Neural progenitor cell (in vitro differentiated cells): ENCODE measurements at regions not wholly inside any gene's neighbourhood (a gene's known extent, or its start where the extent isn't known, plus 50 kb on each side); places are given as distances from the start of the nearest gene placed in this dataset.

Source experiments
- DNase-seq: peaks from one replicate; pipeline ENCODE4 v3.0.0-alpha.2; 2016; ENCODE audit warnings: low spot score
- H2AFZ ChIP-seq: fragments of 200-600 bp; sonication (generic); replicated peaks from 2 replicates; pipeline ENCODE4 v1.6.1; 2016; ENCODE audit warnings: antibody characterized with exemption
- H3F3A ChIP-seq: fragments of 200-600 bp; sonication (generic); 2 replicates; pipeline ENCODE4 v1.6.1; 2016; ENCODE audit warnings: antibody characterized with exemption, low read depth
- H3K27ac ChIP-seq: fragments of 200-600 bp; sonication (generic); 2 replicates; pipeline ENCODE4 v1.5.1; 2016; ENCODE audit warnings: mild to moderate bottlenecking
- H3K27me3 ChIP-seq: fragments of 200-600 bp; sonication (generic); 2 replicates; pipeline ENCODE4 v1.6.1; 2016; ENCODE audit warnings: mild to moderate bottlenecking, moderate library complexity
- H3K36me3 ChIP-seq: fragments of 200-600 bp; sonication (generic); 2 replicates; pipeline ENCODE4 v1.5.1; 2016
- H3K4me1 ChIP-seq: fragments of 200-600 bp; sonication (generic); 2 replicates; pipeline ENCODE4 v1.6.1; 2016; ENCODE audit warnings: mixed run types
- H3K4me2 ChIP-seq: fragments of 200-600 bp; sonication (generic); 2 replicates; pipeline ENCODE4 v1.6.1; 2016
- H3K4me3 ChIP-seq: fragments of 200-600 bp; sonication (generic); 2 replicates; pipeline ENCODE4 v1.5.1; 2016
- H3K79me2 ChIP-seq: fragments of 200-600 bp; sonication (generic); 2 replicates; pipeline ENCODE4 v1.6.1; 2016; ENCODE audit warnings: low read depth
- H3K9ac ChIP-seq: fragments of 200-600 bp; sonication (generic); 2 replicates; pipeline ENCODE4 v1.6.1; 2016
- H3K9me3 ChIP-seq: fragments of 200-600 bp; sonication (generic); 2 replicates; pipeline ENCODE4 v1.5.1; 2016; ENCODE audit warnings: low read depth
- H4K20me1 ChIP-seq: fragments of 200-600 bp; sonication (generic); 2 replicates; pipeline ENCODE4 v1.6.1; 2016; ENCODE audit warnings: low read depth
- H3K27ac Mint-ChIP-seq: 3 replicates; pipeline ENCODE4 v1.8.0; 2021; ENCODE audit warnings: mixed read lengths
- H3K27me3 Mint-ChIP-seq: 2 replicates; pipeline ENCODE4 v1.8.0; 2022; ENCODE audit warnings: low read depth, mild to moderate bottlenecking, inconsistent platforms, moderate library complexity, mixed read lengths; ENCODE audit not compliant: insufficient read depth
- H3K36me3 Mint-ChIP-seq: 3 replicates; pipeline ENCODE4 v1.8.0; 2021; ENCODE audit warnings: mixed read lengths
- H3K4me1 Mint-ChIP-seq: 3 replicates; pipeline ENCODE4 v1.8.0; 2021; ENCODE audit warnings: mixed read lengths
- H3K4me3 Mint-ChIP-seq: 3 replicates; pipeline ENCODE4 v1.8.0; 2021; ENCODE audit warnings: mild to moderate bottlenecking, moderate library complexity, mixed read lengths
- H3K9me3 Mint-ChIP-seq: 3 replicates; pipeline ENCODE4 v1.8.0; 2020; ENCODE audit warnings: mixed read lengths
- CTCF ChIP-seq: fragments of 200-600 bp; sonication (generic); IDR thresholded peaks from 2 replicates; pipeline ENCODE4 v1.5.1; 2017; ENCODE audit warnings: antibody characterized with exemption, mild to moderate bottlenecking
- EZH2 ChIP-seq: fragments of 200-600 bp; sonication (generic); IDR thresholded peaks from 2 replicates; pipeline ENCODE4 v1.6.1; 2017; ENCODE audit warnings: antibody characterized with exemption, mild to moderate bottlenecking, moderate library complexity
- EZH2phosphoT487 ChIP-seq: fragments of 200-600 bp; sonication (generic); IDR thresholded peaks from 2 replicates; pipeline ENCODE4 v1.6.1; 2017; ENCODE audit warnings: antibody characterized with exemption

GRCh38 chr16:13835935-13836730, 83.8 kb upstream of the ERCC4 start:
- Histone ChIP-seq H3K9ac (no peak overlapping the region), H3K27ac (no peak overlapping the region), H3K27me3 (no peaks in the 10 kb centered on the region), H3K79me2 (no peaks in the 10 kb centered on the region), H2AFZ (no peak overlapping the region), H3K4me3 (no peak overlapping the region), H4K20me1 (no peaks in the 10 kb centered on the region), H3K36me3 (no peaks in the 10 kb centered on the region), H3K9me3 (no peaks in the 10 kb centered on the region), H3K4me1 (no peaks in the 10 kb centered on the region), H3K4me2 (no peak overlapping the region), H3F3A (no peaks in the 10 kb centered on the region)
- Mint-ChIP-seq H3K27ac (no peak overlapping the region), H3K9me3 (no peaks in the 10 kb centered on the region), H3K27me3 (peaks cover 4% of the 10 kb centered on the region), H3K4me3 (no peak overlapping the region), H3K4me1 (peaks cover 5% of the 10 kb centered on the region), H3K36me3 (no peaks in the 10 kb centered on the region)
- no peak for DNase-seq
- no peak for TF ChIP-seq EZH2phosphoT487
- no peak for TF ChIP-seq EZH2
- no peak for TF ChIP-seq CTCF

GRCh38 chr16:13838401-13839190, 81.4 kb upstream of the ERCC4 start:
- Mint-ChIP-seq H3K27me3 (no peaks in the 10 kb centered on the region), H3K4me1 (peaks cover 3% of the 10 kb centered on the region), H3K36me3 (no peaks in the 10 kb centered on the region), H3K9me3 (no peaks in the 10 kb centered on the region), H3K27ac (no peak overlapping the region), H3K4me3 (no peak overlapping the region)
- H3K9me3 ChIP-seq = no peaks in the 10 kb centered on the region
- H3K4me3 ChIP-seq = no peak overlapping the region
- no peak for TF ChIP-seq CTCF
- TF ChIP-seq EZH2 = no peak
- no peak for TF ChIP-seq EZH2phosphoT487
- no peak overlapping the region for H3K27ac ChIP-seq
- H2AFZ ChIP-seq = no peak overlapping the region
- H3K4me2 ChIP-seq = no peak overlapping the region
- H3K27me3 ChIP-seq = no peaks in the 10 kb centered on the region
- no peak for DNase-seq
- H3F3A ChIP-seq = no peaks in the 10 kb centered on the region
- no peaks in the 10 kb centered on the region for H3K36me3 ChIP-seq
- H4K20me1 ChIP-seq = no peaks in the 10 kb centered on the region
- H3K79me2 ChIP-seq = no peaks in the 10 kb centered on the region
- no peak overlapping the region for H3K9ac ChIP-seq
- no peaks in the 10 kb centered on the region for H3K4me1 ChIP-seq

GRCh38 chr16:13839577-13839976, 80.4 kb upstream of the ERCC4 start:
- no peak for DNase-seq
- H3K27ac ChIP-seq = no peak overlapping the region
- H3K79me2 ChIP-seq = no peaks in the 10 kb centered on the region
- no peaks in the 10 kb centered on the region for H3K4me1 ChIP-seq
- H2AFZ ChIP-seq = no peak overlapping the region
- Mint-ChIP-seq H3K27me3 (no peaks in the 10 kb centered on the region), H3K4me1 (peaks cover 3% of the 10 kb centered on the region), H3K27ac (no peak overlapping the region), H3K36me3 (no peaks in the 10 kb centered on the region), H3K4me3 (no peak overlapping the region), H3K9me3 (no peaks in the 10 kb centered on the region)
- no peaks in the 10 kb centered on the region for H4K20me1 ChIP-seq
- H3K4me2 ChIP-seq = no peak overlapping the region
- H3F3A ChIP-seq = no peaks in the 10 kb centered on the region
- H3K36me3 ChIP-seq = no peaks in the 10 kb centered on the region
- no peaks in the 10 kb centered on the region for H3K27me3 ChIP-seq
- no peak overlapping the region for H3K4me3 ChIP-seq
- no peaks in the 10 kb centered on the region for H3K9me3 ChIP-seq
- H3K9ac ChIP-seq = no peak overlapping the region
- TF ChIP-seq EZH2phosphoT487 (no peak), CTCF (peak; percentile 30), EZH2 (no peak)
